GM21786 (cell line): ENCODE measurements at regions not wholly inside any gene's neighbourhood (a gene's known extent, or its start where the extent isn't known, plus 50 kb on each side); places are given as distances from the start of the nearest gene placed in this dataset.

Source experiments
- ATAC-seq: cut with Tn5 transposase; IDR thresholded peaks from one replicate; pipeline ENCODE4 v1.9.1; 2021; ENCODE audit not compliant: unreplicated experiment

GRCh38 chr6:140320081-140321080, 945.9 kb upstream of the CITED2 start:
- ATAC-seq, result no peak

- peak; percentile 79 for ATAC-seq
Observed at GRCh38 chr6:140319209-140319608, 944.8 kb upstream of the CITED2 start.

- no peak for ATAC-seq
Observed at GRCh38 chr6:140318408-140318807, 944.0 kb upstream of the CITED2 start.

GRCh38 chr6:140317950-140318349, 943.5 kb upstream of the CITED2 start:
- ATAC-seq, result no peak

GRCh38 chr6:140316966-140317365, 942.5 kb upstream of the CITED2 start:
- ATAC-seq, result no peak

DNA sequence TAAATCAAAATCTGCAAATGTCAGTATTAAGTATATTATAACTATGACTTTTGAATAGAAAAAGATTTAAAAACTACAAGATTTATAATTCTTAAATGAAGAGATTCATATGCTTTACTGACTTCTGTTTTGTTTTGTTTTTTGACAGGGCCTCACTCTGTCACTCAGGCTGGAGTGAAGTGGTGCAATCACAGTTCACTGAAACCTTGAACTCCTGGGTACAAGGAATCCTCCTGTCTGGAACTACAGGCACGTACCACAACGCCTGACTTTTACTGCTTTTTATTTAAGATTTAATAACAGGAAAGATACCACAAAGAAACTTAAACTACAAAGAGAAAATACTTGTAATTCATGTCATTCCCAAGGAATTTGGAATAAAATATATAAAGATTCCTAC, 940.2 kb upstream of the CITED2 start:
- no peak for ATAC-seq

DNA sequence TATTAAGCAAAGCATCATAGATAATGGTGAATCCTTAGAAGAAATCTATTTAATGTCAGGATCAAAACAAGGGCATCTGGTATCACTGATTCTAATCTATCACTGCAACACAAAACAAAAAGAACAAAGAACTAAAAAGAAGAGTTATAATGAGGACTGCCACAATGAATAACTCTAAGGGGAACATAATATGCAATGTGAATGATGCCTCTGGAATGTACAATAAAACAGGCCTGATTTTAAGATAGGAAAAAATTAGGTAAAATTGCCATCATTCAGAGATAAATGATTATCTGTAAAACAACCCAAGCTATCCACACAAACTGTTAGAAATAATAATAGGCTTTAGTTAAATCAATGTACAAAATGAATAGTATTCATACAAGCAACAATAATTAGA, 936.7 kb upstream of the CITED2 start:
- ATAC-seq, result no peak

GRCh38 chr6:140303218-140303949, 928.9 kb upstream of the CITED2 start:
- no peak for ATAC-seq

DNA sequence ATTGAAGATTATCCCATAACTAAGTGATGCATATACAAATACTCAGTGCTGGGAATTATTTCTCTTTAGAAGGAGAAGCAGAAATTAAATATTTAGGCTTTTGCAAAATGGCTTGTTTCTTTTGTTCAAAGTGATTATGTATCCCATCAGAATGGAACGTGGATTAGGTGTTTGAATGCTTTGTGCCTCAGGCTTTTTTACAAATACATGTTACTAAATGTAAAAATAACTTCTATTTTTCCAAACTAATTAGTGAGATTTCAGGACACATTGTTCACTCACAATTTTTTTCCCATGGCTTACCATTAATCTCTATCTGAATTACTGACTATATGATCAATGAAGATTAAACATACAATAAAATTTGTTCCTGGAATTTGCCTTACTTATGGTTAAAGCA, 925.9 kb upstream of the CITED2 start:
- ATAC-seq, result no peak

GRCh38 chr6:140289186-140289585, 914.7 kb upstream of the CITED2 start:
- no peak for ATAC-seq

GRCh38 chr6:140285998-140286690, 911.7 kb upstream of the CITED2 start:
- ATAC-seq, result no peak

GRCh38 chr6:140285471-140285870, 911.0 kb upstream of the CITED2 start:
- no peak for ATAC-seq

- ATAC-seq, result no peak
Observed at GRCh38 chr6:140284871-140285270, 910.4 kb upstream of the CITED2 start.

GRCh38 chr6:140283197-140283596, 908.7 kb upstream of the CITED2 start:
- ATAC-seq, result no peak

GRCh38 chr6:140281767-140282166, 907.3 kb upstream of the CITED2 start:
- no peak for ATAC-seq

GRCh38 chr6:140281236-140281635, 906.8 kb upstream of the CITED2 start:
- no peak for ATAC-seq

DNA sequence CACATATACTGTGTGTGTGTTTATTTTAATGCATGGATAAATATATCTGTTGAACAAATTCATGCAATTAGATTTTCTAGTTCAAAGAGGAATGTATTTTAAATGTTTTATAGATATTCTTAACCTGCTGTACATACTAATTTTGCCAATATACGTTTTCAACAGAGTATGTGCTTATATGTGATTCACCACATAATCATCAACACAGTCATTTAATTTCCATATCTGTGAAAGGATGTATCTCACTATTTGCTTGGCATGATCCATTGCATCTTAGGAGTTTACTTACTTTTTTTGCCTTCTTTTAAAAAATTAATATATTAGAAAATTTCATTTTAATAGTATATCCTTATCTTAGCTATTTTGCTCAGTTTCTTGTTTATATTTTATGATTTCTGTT, 902.3 kb upstream of the CITED2 start:
- no peak for ATAC-seq

- ATAC-seq, result peak; percentile 22
Observed at GRCh38 chr6:140276133-140276532, 901.7 kb upstream of the CITED2 start.

- no peak for ATAC-seq
Observed at GRCh38 chr6:140275725-140276124, 901.3 kb upstream of the CITED2 start.

DNA sequence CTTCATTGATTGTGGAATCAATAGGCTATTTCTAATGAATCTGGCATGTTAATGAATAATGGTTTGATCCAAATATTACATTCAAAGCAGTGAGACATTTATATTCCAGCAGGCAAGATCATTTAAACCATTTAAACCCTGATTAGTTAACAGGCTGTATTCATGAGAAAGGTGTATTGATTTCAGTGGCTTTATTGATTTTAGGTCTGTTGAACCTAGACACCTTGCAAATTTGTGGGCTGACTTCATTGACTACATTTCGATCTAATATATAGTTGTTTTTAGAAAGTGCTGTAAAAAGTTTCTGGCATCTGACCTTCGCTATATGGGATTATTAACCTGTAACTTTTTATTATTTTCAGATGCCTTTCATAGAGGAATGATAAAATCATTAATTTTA, 900.1 kb upstream of the CITED2 start:
- no peak for ATAC-seq

DNA sequence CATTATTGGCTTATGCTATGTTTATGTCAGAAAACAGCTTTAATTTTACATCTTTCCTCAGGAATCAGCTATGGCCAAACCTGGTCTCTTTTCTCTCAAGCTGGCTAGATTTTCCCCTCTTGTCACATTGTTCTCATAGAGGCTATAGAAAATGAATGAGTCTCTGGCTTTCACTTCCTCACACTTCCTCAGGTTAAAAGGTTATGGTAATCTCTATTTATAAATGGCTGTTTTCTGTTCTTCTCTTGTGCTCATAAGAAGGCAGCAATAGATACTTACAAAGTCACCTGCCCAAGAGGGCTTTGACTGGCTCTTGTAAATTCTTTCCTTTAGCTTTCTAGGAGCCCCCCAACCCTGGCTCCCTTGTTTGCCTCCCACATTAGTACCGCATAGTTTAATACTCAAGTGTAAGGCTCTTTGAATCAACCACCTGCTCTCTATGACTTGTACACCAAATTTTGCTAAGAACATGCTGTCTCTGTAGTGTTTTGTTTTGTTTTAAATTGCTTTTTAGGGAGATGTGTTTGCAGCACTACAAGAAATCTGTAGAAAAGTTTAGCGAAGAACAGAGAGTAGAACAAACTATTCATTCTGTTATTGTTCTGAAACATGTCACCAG, 897.4 kb upstream of the CITED2 start:
- peak; percentile 98 for ATAC-seq
